HG03135 (cell line): ENCODE measurements at regions not wholly inside any gene's neighbourhood (a gene's known extent, or its start where the extent isn't known, plus 50 kb on each side); places are given as distances from the start of the nearest gene placed in this dataset.
"Not testable (repeated sequence)": the region's sequence is repeated elsewhere in the genome, so short reads cannot be mapped to it uniquely, and the experiment has no call there.

Source experiments
- ATAC-seq: cut with Tn5 transposase; IDR thresholded peaks from one replicate; pipeline ENCODE4 v1.9.1; 2021; ENCODE audit warnings: mild to moderate bottlenecking, moderate library complexity; ENCODE audit not compliant: unreplicated experiment

DNA sequence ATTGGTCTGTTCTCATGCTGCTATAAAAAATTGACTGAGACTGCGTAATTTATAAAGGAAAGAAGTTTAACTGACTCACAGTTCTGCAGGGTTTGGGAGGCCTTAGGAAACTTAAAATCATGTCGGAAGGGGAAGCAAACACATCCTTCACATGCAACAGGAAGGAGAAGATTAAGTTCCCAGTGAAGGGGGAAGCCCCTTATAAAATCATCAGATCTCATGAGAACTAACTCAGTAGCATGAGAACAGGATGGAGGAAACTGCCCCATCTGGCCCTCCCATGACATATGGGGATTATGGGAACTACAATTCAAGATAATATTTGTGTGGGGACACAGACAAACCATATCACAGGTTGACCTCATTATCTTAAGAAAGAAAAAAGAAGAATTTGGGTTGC lies 134.5 kb downstream of the PPP1R3A start:
- no peak for ATAC-seq

DNA sequence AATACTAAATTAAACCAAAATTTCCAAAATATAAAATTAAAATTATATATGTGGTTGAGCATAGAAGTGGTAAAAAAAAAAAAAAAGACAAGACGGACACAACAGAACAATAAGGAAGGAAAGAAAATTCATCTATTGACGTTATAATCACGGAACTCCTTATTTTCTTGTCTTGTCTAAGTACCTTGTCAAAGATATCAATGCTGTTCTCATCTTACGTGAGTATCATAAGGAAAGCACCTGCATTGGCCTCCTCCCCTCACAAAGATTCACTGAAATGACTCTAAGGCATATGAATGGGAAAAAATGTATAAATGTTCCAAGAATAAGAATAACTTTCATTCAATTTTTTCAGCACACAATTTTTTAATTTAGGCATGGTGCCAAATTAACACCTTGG lies 135.4 kb downstream of the PPP1R3A start:
- no peak for ATAC-seq

DNA sequence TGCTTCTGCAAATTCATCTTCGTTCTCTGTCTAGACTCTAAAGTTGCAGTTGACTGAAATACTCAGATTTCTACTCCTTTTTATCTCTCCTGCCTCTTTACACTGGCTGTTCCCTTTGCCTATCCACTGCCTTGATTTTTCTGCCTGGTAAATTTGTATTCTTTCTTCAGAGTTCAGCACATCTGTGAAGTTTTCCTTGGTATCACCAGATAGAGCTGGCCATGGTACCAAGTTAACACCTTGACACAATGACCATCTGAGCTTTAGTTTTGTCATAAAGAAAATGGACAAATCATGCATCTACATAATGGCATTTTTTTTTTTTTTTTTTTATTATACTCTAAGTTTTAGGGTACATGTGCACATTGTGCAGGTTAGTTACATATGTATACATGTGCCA lies 143.0 kb downstream of the PPP1R3A start:
- ATAC-seq: no peak

DNA sequence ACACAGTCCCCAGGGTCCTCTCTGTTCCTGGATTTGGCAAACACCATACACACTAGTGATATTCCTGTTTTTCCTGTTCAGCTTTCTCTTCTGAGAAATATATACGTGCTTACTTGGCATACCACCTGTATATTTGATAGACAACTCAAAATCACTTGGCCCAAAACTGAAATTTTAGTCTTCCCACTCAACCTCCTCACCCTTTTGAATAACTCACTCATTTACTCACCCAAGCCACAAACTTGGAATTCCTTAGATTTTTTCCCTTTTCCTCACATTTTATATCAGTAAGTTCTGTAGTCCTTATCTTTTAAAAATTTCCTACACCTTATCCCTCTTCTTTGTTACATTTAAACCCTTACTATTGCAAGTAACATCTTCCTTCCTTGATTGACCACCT lies 143.4 kb downstream of the PPP1R3A start:
- ATAC-seq: no peak

DNA sequence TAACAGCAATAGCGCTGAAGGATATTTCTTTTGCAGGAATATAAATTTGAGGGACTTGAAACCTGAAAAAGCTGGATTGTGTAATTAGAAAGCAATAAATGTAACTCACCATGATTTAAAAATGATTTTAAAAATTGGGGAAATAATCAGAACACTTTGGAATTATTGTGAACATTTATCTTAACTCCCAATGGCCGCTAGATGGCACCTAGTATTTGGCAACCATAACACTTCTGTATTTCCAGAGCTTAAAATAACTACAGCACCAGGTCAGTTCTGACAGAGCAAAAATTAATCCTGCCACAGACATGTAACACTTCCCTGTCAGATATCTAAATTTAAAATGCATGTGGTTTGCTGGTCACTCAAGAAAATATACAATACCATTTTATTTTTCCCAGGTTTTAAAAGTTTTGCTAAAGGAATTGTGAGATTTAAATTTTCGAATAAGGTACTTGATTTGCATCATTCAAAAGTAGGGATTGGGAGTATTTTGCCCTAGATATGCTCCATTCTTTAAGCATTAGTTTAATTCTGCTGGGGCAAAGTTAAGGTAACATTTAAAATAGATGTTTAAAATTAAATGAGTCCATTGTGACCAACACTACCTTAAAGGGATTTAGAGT lies 144.5 kb downstream of the PPP1R3A start:
- peak; percentile 74 for ATAC-seq

DNA sequence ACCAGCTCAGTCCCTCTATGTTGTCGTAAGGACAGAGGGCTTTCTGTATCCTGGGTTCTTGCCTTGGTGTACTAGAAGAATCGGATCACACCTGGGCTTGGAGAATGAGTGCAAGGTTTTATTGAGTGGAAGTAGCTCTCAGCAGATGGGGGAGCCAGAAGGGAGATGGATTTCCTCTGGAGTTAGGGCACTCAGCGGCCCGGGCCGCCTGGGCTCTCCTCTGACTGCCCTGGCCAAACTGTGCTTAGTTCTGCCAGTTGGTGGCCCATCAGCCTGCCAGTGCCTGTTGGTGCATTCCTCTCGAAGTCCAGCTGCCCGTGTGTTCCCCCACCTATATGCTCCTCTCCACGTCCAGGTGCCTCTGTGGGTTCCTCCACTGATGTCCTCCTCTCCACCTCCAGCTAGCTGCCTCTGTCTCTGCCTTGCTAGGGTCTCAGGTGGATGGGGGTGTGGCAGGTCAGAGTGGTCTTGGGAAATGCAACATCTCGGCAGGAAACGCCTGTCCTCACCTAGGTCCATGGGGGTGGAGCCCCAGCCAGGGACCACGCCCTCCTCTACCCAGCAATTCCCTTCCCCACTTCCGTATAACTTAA lies 148.6 kb downstream of the PPP1R3A start:
- no peak for ATAC-seq

DNA sequence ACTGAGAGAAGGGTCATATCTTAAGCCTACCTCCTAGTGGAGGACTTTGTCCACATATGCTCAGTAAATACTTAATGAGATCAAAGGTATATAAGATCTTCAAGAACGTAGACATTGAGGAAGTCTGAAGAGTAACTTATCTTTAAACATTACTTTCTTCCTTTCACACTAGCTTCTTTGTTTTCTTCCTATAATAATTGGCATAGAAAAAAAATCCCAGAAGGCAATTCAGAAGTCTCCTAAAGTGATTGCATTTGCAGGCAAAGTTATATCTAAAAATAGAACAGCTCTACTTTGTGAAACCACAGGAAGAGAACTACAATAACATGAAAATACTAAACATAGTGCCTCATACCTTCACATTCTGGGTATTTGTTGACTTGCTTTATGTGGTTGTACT lies 150.4 kb downstream of the PPP1R3A start:
- ATAC-seq: no peak

DNA sequence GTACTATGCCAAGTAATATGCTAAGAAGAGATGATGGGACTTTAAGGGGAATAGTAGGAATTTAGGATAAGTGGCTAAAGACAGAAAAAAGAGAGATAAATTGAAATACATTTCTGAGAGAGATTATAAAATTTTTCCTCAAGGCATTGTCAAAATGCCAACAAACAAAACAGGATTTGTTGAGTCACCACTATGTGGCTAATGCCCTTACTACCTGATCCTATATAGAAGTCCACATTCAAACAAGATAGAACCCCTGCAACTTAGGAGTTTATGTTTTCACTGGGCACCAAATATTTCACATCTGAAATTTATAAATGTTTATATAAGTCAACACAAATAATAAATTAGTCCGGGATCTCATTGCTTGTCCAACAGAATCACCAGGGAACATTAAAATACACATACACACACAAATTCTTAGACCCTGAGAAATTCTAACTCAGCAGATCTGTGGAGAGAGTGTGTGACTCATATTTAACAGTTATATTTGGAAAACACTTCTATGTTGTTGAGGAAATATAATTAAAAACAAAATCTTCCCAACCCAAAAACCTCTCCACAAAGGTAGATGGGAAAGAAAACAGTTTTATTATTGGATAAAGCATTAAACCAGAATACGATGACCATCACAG lies 154.3 kb downstream of the PPP1R3A start:
- ATAC-seq: no peak

DNA sequence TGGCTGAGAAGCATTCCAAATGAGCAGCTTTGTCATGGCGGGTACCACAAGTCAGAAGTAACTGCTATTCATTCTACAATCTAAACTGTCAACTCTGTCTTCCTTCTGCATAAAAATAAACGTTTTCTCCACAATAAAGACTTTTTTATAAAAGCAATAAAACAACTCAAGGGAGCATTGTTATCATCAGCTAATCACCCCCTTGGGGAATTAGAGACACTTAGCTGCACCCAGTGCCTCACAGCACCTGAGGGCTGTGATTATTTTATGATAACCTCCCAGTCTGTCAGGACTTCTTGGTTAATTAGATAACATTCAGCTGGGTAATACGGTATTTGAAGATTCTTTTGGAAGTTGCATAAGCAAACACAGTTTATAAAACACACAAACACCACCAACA lies 155.6 kb downstream of the PPP1R3A start:
- ATAC-seq: no peak

DNA sequence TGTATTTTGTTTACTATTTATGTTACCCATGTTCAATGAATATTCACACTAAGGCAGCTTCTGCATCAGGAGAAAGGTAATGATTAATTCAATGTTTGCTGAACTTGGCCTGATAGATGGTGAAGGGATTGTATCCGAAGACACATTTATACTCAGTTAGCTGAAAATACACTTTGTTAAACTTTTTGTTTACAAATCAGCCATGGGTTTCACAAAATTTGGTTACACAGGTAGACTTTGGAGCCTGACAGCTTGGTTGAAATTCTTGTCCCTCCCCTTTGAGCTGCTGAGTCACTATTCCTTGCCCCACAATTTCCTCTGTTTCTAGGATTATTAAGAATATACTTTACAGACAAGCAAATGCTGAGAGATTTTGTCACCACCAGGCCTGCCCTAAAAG lies 162.6 kb downstream of the PPP1R3A start:
- no peak for ATAC-seq

DNA sequence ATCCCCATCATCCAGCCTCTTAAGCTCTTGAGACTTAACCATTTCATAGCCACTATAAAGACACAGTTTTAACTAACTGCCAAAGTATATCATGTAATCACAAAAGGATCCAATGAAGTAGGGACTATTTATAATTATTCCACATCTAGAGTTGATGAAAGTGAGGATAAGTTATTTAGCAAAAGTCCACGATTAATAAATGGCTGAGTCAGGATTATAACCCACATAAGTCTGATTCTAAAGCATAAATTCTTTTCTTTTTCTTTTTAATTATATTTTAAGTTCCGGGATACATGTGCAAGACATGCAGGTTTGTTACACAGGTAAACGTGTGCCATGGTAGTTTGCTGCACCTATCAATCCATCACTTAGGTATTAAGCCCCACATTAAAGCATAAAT lies 166.1 kb downstream of the PPP1R3A start:
- ATAC-seq: no peak

DNA sequence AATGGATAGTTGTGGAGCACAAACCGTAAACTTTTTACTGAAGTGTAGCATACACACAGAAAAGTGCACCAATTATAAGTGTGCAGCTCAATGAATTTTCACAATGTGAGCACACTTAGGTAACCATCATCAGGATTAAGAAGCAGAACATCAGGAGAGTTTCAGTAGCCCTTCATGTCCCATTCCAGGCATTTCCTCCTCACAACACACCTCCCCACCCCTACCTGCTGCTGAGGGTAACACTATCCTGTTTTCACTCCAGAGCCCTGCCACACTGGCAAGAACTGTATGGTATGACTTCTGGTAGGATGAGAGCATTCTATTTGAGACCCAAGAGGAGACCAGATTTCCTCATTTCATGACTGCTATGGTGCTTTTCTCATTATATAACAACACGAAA lies 166.5 kb downstream of the PPP1R3A start:
- no peak for ATAC-seq

DNA sequence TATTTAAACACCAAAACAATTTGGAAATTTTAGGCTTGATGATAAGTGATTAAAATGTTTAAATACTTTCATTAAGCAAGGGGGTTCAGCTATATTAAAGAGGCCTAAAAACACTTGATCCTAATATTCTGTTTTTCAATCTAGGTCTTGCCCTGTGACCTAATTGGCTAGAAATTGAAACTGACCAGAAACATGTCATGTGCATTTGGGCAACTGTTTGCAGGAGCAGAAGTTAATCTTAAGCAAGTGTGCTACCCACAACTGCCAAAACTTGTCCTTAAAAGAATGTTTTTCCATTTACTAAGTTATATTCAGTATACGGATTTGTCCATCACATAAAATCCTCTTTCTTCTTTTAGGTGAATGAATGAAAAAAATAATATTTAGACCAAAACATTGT lies 167.3 kb downstream of the PPP1R3A start:
- no peak for ATAC-seq

DNA sequence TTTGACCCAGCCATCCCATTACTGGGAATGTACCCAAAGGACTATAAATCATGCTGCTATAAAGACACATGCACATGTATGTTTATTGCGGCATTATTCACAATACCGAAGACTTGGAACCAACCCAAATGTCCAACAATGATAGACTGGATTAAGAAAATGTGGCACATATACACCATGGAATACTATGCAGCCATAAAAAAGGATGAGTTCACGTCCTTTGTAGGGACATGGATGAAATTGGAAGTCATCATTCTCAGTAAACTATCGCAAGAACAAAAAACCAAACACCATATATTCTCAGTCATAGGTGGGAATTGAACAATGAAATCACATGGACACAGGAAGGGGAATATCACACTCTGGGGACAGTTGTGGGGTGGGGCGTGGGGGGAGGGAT lies 170.4 kb downstream of the PPP1R3A start:
- not testable (repeated sequence) for ATAC-seq

DNA sequence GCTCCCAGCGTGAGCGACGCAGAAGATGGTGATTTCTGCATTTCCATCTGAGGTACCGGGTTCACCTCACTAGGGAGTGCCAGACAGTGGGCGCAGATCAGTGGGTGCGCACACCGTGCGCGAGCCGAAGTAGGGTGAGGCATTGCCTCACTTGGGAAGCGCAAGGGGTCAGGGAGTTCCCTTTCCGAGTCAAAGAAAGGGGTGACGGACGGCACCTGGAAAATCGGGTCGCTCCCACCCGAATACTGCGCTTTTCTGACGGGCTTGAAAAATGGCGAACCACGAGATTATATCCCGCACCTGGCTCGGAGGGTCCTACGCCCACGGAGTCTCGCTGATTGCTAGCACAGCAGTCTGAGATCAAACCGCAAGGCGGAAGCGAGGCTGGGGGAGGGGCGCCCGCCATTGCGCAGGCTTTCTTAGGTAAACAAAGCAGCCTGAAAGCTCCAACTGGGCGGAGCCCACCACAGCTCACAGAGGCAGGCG lies 175.8 kb downstream of the PPP1R3A start:
- not testable (repeated sequence) for ATAC-seq

DNA sequence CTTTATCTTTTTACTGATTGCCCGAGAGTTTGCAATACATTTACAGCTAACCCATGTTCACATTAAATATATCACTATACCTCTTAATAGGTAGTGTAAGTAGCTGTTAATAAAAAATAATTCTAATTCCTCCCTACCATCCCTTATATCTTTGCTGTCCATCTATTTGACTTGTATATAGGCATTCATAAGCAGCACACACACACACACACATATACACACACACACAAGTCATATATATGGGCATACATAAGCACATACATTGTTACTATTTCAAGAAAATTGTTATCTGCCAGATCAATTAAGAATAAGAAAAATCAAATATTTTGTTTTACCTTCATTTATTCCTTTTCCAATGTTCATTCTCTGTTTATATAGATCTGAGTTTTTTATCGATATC lies 176.4 kb downstream of the PPP1R3A start:
- no peak for ATAC-seq

DNA sequence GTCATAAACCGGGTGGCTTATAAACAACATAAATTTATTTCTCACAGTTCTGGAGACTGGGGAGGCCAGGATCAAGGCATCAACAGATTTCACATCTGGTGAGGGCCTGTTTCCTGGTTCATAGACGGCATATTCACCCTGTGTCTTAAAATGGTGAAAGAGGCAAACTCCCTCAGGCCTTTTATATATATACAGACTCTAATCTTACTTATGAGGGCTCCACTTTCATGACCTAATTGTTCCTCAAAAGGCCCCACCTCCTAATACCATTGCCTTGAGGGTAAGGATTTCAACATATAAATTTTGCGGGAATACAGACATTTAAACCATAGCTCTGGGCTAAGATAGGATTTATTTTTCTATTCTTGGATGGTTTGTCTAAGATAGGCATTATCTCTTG lies 187.2 kb downstream of the PPP1R3A start:
- ATAC-seq: no peak

DNA sequence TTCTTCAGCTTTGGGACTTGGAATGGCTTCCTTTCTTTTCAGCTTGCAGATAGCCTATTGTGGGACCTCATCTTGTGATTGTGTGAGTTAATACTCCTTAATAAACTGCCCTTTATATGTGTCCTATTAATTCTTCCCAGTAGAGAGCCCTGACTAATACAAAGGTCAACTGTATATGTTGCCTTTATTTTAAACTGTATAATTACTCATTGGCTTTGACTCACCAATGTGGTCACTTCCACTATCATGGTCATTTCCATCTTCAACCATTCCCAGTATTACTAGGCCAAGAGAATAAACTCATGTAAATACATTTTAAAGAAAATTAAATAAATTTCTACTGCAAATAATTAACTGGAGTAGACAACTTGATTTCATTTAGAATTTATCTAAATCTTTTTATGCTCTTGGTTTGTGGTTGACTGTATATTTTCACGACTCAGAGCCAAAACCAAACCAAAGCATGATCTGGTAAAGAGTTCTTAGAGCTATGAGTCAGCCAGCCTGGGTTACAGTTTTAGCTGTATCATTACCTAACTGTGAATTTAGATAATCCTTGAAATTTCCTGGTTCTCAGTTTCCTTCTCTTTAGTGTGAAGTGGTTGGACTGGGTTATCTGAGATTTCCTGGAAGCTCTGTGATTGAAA lies 188.4 kb downstream of the PPP1R3A start:
- no peak for ATAC-seq

DNA sequence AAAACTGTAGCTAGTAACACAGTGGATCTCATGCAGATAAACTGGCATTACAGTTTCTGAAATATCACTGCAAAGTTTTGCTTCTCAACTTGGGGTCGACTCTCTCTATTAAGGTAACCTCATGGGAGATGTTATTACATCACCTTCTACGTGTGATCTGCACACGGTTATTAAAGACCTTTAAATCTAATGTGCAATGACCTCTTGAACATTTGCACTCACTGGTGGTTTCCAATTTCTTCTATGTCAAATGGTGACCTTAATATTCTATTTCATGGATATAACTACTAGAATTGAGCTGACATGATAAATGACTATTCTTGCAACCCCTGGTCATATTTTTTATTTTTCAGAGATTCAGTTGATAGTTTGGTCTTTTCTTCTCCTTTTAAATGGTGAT lies 191.3 kb downstream of the PPP1R3A start:
- ATAC-seq: no peak

DNA sequence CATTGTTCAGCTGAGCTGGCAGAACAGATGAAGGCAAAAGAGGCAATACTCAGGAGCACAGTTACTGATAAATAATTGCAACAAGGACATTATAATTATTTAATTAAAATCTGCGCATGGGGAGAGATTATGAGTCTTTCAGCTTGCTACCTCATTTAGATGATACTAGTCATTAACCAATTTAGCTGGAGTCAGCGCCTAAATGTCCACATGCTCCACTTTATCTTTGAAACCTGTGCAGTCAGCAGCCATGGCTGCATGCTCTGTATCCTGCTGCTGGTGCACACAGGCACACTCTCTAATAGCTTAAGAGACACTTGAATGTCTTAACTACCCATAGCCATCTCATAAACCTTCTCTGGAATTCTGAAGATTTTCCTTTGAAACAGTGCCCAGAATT lies 196.8 kb downstream of the PPP1R3A start:
- ATAC-seq: no peak

DNA sequence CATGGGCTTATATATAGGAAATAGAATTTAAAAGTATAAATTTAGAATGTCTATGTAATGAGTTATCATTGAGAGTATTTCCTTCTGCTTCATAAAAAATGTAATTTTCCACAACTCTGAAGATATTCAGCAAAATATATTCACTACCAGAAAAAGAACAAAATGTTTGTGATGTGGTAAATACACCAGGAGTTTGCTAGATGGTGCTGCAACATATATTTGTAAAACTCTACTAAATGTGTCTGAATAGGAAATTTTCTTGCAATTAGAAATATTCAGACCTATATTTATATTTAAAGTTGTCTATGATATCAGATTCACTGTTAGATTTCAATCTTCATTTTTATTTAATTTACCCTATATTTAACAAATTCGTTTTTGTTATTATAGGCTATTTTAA lies 201.1 kb downstream of the PPP1R3A start:
- ATAC-seq: no peak
